Mesenchymal stem cell (in vitro differentiated cells and primary cell): ENCODE measurements at regions not wholly inside any gene's neighbourhood (a gene's known extent, or its start where the extent isn't known, plus 50 kb on each side); places are given as distances from the start of the nearest gene placed in this dataset.

Source experiments
- DNase-seq: peaks from one replicate; pipeline ENCODE4 v3.0.0-alpha.2; 2013
- H2AFZ ChIP-seq: one replicate; pipeline ENCODE4 v1.6.1; 2013; ENCODE audit warnings: low read depth, mild to moderate bottlenecking, control low read depth, inconsistent platforms, low read length, moderate library complexity
- H2AK5ac ChIP-seq: 2 replicates; pipeline ENCODE4 v1.6.1; 2013; ENCODE audit warnings: low read length, moderate library complexity, mild to moderate bottlenecking, inconsistent platforms; ENCODE audit not compliant: severe bottlenecking
- H2BK120ac ChIP-seq: one replicate; pipeline ENCODE4 v1.6.1; 2013; ENCODE audit warnings: low read depth, mild to moderate bottlenecking, inconsistent platforms, low read length, moderate library complexity
- H2BK12ac ChIP-seq, 2 experiments: one replicate each; pipeline ENCODE4 v1.6.1; 2013; ENCODE audit warnings: inconsistent platforms in 2 of 2, low read length in 2 of 2, mild to moderate bottlenecking in 2 of 2, moderate library complexity in 2 of 2, control low read depth in 1 of 2
- H2BK15ac ChIP-seq: one replicate; pipeline ENCODE4 v1.6.1; 2013; ENCODE audit warnings: mild to moderate bottlenecking, low read depth, inconsistent platforms; ENCODE audit not compliant: poor library complexity, severe bottlenecking
- H2BK5ac ChIP-seq: 2 replicates; pipeline ENCODE4 v1.6.1; 2013; ENCODE audit warnings: low read depth, mild to moderate bottlenecking, low read length, control low read depth, inconsistent platforms; ENCODE audit not compliant: poor library complexity, severe bottlenecking
- H3K14ac ChIP-seq, 2 experiments: one replicate each; pipeline ENCODE4 v1.6.1; 2013; ENCODE audit warnings: inconsistent platforms in 2 of 2, low read length in 2 of 2, control low read depth in 1 of 2, mild to moderate bottlenecking in 1 of 2, moderate library complexity in 1 of 2
- H3K18ac ChIP-seq, 2 experiments: one replicate each; pipeline ENCODE4 v1.6.1; 2013; ENCODE audit warnings: inconsistent platforms in 2 of 2, low read length in 2 of 2, control low read depth in 1 of 2, low read depth in 1 of 2, mild to moderate bottlenecking in 1 of 2
- H3K23ac ChIP-seq, 2 experiments: one replicate each; pipeline ENCODE4 v1.6.1; 2013; ENCODE audit warnings: inconsistent platforms in 2 of 2, low read length in 2 of 2, mild to moderate bottlenecking in 2 of 2, moderate library complexity in 2 of 2, control low read depth in 1 of 2
- H3K27ac ChIP-seq: 2 replicates; pipeline ENCODE4 v1.5.1; 2013; ENCODE audit warnings: mild to moderate bottlenecking, moderate library complexity, low read length, control low read depth, inconsistent platforms; ENCODE audit not compliant: poor library complexity, severe bottlenecking
- H3K27me3 ChIP-seq, 2 experiments: 2 replicates each; pipeline versions ENCODE4 v1.6.1 to v1.7.0; 2013; ENCODE audit warnings: low read length in 2 of 2, mild to moderate bottlenecking in 2 of 2, moderate library complexity in 2 of 2, control low read depth in 1 of 2, inconsistent platforms in 1 of 2; ENCODE audit not compliant: control insufficient read depth in 1 of 2, insufficient read depth in 1 of 2
- H3K36me3 ChIP-seq, 2 experiments: 2 replicates each; pipeline versions ENCODE4 v1.6.1 to v1.7.0; 2013; ENCODE audit warnings: low read length in 2 of 2, control low read depth in 1 of 2, inconsistent platforms in 1 of 2, low read depth in 1 of 2, mild to moderate bottlenecking in 1 of 2; ENCODE audit not compliant: insufficient read depth in 2 of 2, control insufficient read depth in 1 of 2
- H3K4ac ChIP-seq, 2 experiments: one replicate each; pipeline ENCODE4 v1.6.1; 2013; ENCODE audit warnings: inconsistent platforms in 2 of 2, low read length in 2 of 2, mild to moderate bottlenecking in 2 of 2, moderate library complexity in 2 of 2, control low read depth in 1 of 2, low read depth in 1 of 2
- H3K4me1 ChIP-seq: 2 replicates; pipeline ENCODE4 v1.6.1; 2013; ENCODE audit warnings: low read depth, low read length, control low read depth; ENCODE audit not compliant: control insufficient read depth, insufficient read depth
- H3K4me2 ChIP-seq: 2 replicates; pipeline ENCODE4 v1.6.1; 2013; ENCODE audit warnings: low read length, mild to moderate bottlenecking, inconsistent platforms; ENCODE audit not compliant: poor library complexity, severe bottlenecking
- H3K4me3 ChIP-seq, 2 experiments: 2 replicates each; pipeline versions ENCODE4 v1.5.1 to v1.7.0; 2013; ENCODE audit warnings: low read length in 2 of 2, mild to moderate bottlenecking in 2 of 2, control low read depth in 1 of 2, low read depth in 1 of 2; ENCODE audit not compliant: insufficient read depth in 1 of 2
- H3K79me1 ChIP-seq: replicated peaks from 2 replicates; pipeline ENCODE4 v1.6.1; 2013; ENCODE audit warnings: mild to moderate bottlenecking, control low read depth, low read length, inconsistent platforms; ENCODE audit not compliant: poor library complexity, severe bottlenecking
- H3K9ac ChIP-seq: 2 replicates; pipeline ENCODE4 v1.7.0; 2013; ENCODE audit warnings: mild to moderate bottlenecking, low read length, moderate library complexity
- H3K9me3 ChIP-seq: 2 replicates; pipeline ENCODE4 v1.7.0; 2013; ENCODE audit warnings: mild to moderate bottlenecking, low read length; ENCODE audit not compliant: control insufficient read depth
- H4K8ac ChIP-seq: one replicate; pipeline ENCODE4 v1.6.1; 2013; ENCODE audit warnings: inconsistent platforms, mild to moderate bottlenecking, low read length, moderate library complexity
- H4K91ac ChIP-seq: one replicate; pipeline ENCODE4 v1.6.1; 2013; ENCODE audit warnings: mild to moderate bottlenecking, low read length, inconsistent platforms
- WGBS: methylation state at CpG from one replicate; pipeline ENCODE4 v1.1.7; 2013; ENCODE audit warnings: mixed read lengths; 5-methylcytosine and 5-hydroxymethylcytosine counted together

DNA sequence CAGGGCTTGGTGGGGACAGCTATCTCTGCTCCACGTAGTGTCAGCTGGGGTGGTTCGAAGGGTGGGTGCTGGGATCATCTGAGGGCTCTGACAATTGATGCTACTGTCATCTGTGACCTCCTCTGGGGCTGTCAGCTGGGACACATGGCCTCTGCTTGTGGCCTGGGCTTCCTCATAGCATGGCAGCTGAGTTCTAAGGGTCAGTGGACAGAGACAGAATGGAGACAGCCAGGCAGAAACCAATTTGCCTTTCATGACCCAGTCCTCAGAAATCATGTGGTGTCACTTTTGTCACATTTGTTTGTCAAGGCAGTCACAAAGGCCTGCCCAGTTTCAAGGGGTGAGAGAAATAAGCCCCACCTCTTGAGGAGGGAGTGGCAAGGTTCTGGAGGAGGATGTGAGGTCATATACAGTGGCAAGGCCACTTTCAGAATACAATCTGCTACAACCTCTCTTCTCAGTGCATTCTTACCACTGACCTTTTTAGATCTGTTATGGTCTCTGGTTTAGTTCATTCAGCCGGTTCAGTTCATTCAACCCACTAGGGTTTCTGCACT lies 103.6 kb upstream of the BCOR start:
- Histone ChIP-seq H3K4me2 (no peak overlapping the region), H4K91ac (no peak overlapping the region), H3K79me1 (no peaks in the 10 kb centered on the region), H3K4ac (no peak overlapping the region), H2BK5ac (no peak overlapping the region), H4K8ac (no peak overlapping the region), H2BK12ac (no peak overlapping the region), H3K18ac (no peak overlapping the region), H2BK120ac (no peak overlapping the region), H3K36me3 (no peaks in the 10 kb centered on the region), H3K27me3 (peaks cover 0 to 15% of the 10 kb centered on the region in 2 experiments), H3K23ac (no peak overlapping the region), H2AFZ (no peak overlapping the region), H2AK5ac (no peak overlapping the region), H3K27ac (no peak overlapping the region), H3K9me3 (no peaks in the 10 kb centered on the region), H3K14ac (no peak overlapping the region), H3K4me1 (no peaks in the 10 kb centered on the region), H3K4me3 (no peak overlapping the region), H2BK15ac (no peak overlapping the region), H3K9ac (no peak overlapping the region)
- 92% methylated on average over 3 of the region's 3 CpGs for WGBS
- DNase-seq, result no peak

DNA sequence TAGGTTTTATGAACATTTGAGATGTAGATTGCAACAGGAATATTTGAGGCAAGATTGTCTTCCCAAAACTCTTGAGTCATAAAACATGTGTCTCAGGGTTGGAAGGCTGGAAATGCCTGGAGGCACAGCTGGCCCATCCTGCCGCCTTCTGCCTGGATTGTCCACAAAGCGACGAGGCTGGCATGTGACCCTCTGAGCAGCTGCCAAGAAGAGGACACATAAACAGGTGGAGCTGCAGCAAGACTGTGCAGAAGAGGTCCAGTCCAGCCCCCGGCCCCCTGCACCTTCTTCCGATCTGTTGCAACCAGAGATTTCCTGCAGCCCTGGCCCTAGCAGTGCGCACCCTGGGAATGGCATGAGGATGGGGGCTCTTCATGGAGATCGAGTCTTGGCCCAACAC lies 101.9 kb upstream of the BCOR start:
- H3K79me1 ChIP-seq, result no peaks in the 10 kb centered on the region
- no peak overlapping the region for H2BK120ac ChIP-seq
- H4K91ac ChIP-seq, result no peak overlapping the region
- H3K4me1 ChIP-seq, result no peaks in the 10 kb centered on the region
- no peak overlapping the region for H3K18ac ChIP-seq
- H3K9me3 ChIP-seq, result no peaks in the 10 kb centered on the region
- H2AK5ac ChIP-seq, result no peak overlapping the region
- WGBS, result 92% methylated on average over 7 of the region's 7 CpGs
- H3K9ac ChIP-seq, result no peak overlapping the region
- H2BK12ac ChIP-seq, result no peak overlapping the region
- H2BK5ac ChIP-seq, result no peak overlapping the region
- H2BK15ac ChIP-seq, result no peak overlapping the region
- H3K27me3 ChIP-seq, result peaks cover 0 to 9% of the 10 kb centered on the region in 2 experiments
- H3K36me3 ChIP-seq, result no peaks in the 10 kb centered on the region
- no peak overlapping the region for H3K4me2 ChIP-seq
- no peak overlapping the region for H3K14ac ChIP-seq
- no peak overlapping the region for H3K27ac ChIP-seq
- H3K4ac ChIP-seq, result no peak overlapping the region
- H2AFZ ChIP-seq, result no peak overlapping the region
- no peak for DNase-seq
- H3K4me3 ChIP-seq, result no peak overlapping the region
- H3K23ac ChIP-seq, result no peak overlapping the region
- H4K8ac ChIP-seq, result no peak overlapping the region

DNA sequence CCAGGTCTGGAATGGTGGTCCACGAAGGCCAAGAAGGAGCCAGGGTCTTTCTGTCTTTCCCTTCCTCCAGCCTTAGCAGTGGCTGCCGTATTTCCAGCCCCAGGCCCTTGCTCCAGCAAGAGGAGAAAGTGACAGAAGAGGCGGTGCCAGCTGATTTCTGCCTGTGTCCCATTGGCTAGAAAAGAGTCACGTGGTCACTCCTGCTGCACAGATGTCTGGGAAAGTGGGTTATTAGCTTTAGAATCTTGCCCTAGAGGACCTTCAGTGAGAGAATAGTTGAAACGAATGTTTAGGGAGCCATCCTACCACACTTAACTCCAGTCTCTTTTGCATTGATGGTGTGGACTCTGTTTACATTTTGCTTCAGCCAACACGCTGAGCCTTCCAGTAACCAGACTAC lies 99.3 kb upstream of the BCOR start:
- Histone ChIP-seq H3K36me3 (no peaks in the 10 kb centered on the region), H3K9ac (no peak overlapping the region), H4K8ac (no peak overlapping the region), H4K91ac (no peak overlapping the region), H2BK15ac (no peak overlapping the region), H3K27ac (no peak overlapping the region), H2BK5ac (no peak overlapping the region), H3K9me3 (no peaks in the 10 kb centered on the region), H2BK120ac (no peak overlapping the region), H3K4me3 (no peak overlapping the region), H3K23ac (no peak overlapping the region), H2AFZ (no peak overlapping the region), H3K27me3 (peaks cover 0 to 9% of the 10 kb centered on the region in 2 experiments), H3K79me1 (no peaks in the 10 kb centered on the region), H3K4me1 (no peaks in the 10 kb centered on the region), H3K4me2 (no peak overlapping the region), H3K14ac (no peak overlapping the region), H2BK12ac (no peak overlapping the region), H3K4ac (no peak overlapping the region), H2AK5ac (no peak overlapping the region), H3K18ac (no peak overlapping the region)
- 84% methylated on average over 5 of the region's 6 CpGs for WGBS
- no peak for DNase-seq

DNA sequence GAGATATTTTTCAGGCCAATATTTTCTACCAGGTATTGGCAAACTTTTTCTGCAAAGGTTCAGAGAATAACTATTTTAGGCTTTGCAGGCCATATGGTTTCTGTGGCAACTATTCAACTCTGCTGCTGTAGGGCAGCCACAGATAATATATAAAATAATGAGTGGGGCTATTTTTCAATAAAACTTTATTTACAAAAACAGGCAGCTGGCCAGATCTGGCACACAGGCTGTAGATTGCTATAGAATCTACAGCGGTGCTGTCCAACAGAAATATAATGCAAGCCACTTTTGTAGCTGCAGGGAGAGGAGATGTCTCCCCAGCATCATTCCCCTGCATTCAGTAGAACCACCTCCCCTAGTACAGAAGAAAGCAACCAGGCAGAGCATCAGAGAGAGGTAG lies 97.6 kb upstream of the BCOR start:
- Histone ChIP-seq H3K4me3 (no peak overlapping the region), H4K8ac (no peak overlapping the region), H3K23ac (no peak overlapping the region), H2BK12ac (no peak overlapping the region), H2BK120ac (no peak overlapping the region), H2AK5ac (no peak overlapping the region), H3K4ac (no peak overlapping the region), H3K27me3 (peaks cover 0 to 12% of the 10 kb centered on the region in 2 experiments), H3K14ac (no peak overlapping the region), H4K91ac (no peak overlapping the region), H3K9ac (no peak overlapping the region), H2AFZ (no peak overlapping the region), H3K9me3 (no peaks in the 10 kb centered on the region), H2BK15ac (no peak overlapping the region), H3K4me2 (no peak overlapping the region), H3K18ac (no peak overlapping the region), H2BK5ac (no peak overlapping the region), H3K36me3 (no peaks in the 10 kb centered on the region), H3K4me1 (no peaks in the 10 kb centered on the region), H3K79me1 (no peaks in the 10 kb centered on the region), H3K27ac (no peak overlapping the region)
- WGBS, result 100% methylated on average over 1 of the region's 1 CpG
- no peak for DNase-seq
